Panc1 (cell line): ENCODE measurements at regions not wholly inside any gene's neighbourhood (a gene's known extent, or its start where the extent isn't known, plus 50 kb on each side); places are given as distances from the start of the nearest gene placed in this dataset.

Source experiments
- ATAC-seq: fragments of 200-7000 bp; cut with Tn5 transposase; 2 replicates; pipeline ENCODE4 v1.9.1; 2020; ENCODE audit warnings: mild to moderate bottlenecking, moderate library complexity
- BruUV-seq: library from RNA; stranded (reverse); fragments of 400-500 nt; replicated peaks from 2 replicates; lab custom pipeline; 2021; lab: Mats Ljungman, UMichigan
- CTCF ChIA-PET: fragments of 300-600 bp; sonication (Branson Sonifier 250); formaldehyde crosslinking; loops from one replicate; lab custom pipeline; 2022; ENCODE audit warnings: antibody characterized with exemption; lab: Charles Lee
- POLR2A ChIA-PET: fragments of 300-600 bp; sonication (Branson Sonifier 250); formaldehyde crosslinking; loops from one replicate; lab custom pipeline; 2022; ENCODE audit warnings: antibody characterized with exemption; lab: Charles Lee
- DNase-seq: peaks from one replicate; pipeline ENCODE4 v3.0.0-alpha.2; 2010; ENCODE audit warnings: low read depth, low spot score
- H3K27ac ChIP-seq: 2 replicates; pipeline ENCODE4 v1.5.1; 2011; ENCODE audit warnings: mild to moderate bottlenecking, low read length, inconsistent platforms
- H3K27me3 ChIP-seq: fragments of 200-500 bp; sonication (Bioruptor generic); 2 replicates; pipeline ENCODE4 v1.6.0; 2014; ENCODE audit warnings: low read length, inconsistent platforms; ENCODE audit not compliant: control insufficient read depth, insufficient read depth
- H3K36me3 ChIP-seq: fragments of 200-500 bp; sonication (Bioruptor generic); 2 replicates; pipeline ENCODE4 v1.5.1; 2014; ENCODE audit warnings: inconsistent platforms, mild to moderate bottlenecking, low read length, moderate library complexity; ENCODE audit not compliant: control insufficient read depth, insufficient read depth
- H3K4me1 ChIP-seq: 2 replicates; pipeline ENCODE4 v1.5.1; 2011; ENCODE audit warnings: inconsistent platforms, mild to moderate bottlenecking, low read length, moderate library complexity; ENCODE audit not compliant: control insufficient read depth, insufficient read depth
- H3K4me3 ChIP-seq, 2 experiments: 2 replicates each; pipeline ENCODE4 v1.5.1; 2011 to 2012; ENCODE audit warnings: low read depth in 2 of 2, low read length in 2 of 2, mild to moderate bottlenecking in 2 of 2, inconsistent platforms in 1 of 2, moderate library complexity in 1 of 2
- H3K9me3 ChIP-seq: fragments of 200-500 bp; sonication (Bioruptor generic); 2 replicates; pipeline ENCODE4 v1.5.1; 2014; ENCODE audit warnings: low read depth, mild to moderate bottlenecking, inconsistent platforms, low read length, moderate library complexity; ENCODE audit not compliant: control insufficient read depth, insufficient read depth
- CTCF ChIP-seq: fragments of 450-650 bp; IDR thresholded peaks from 2 replicates; pipeline ENCODE4 v1.5.1; 2017; ENCODE audit warnings: mild to moderate bottlenecking
- POLR2AphosphoS5 ChIP-seq: IDR thresholded peaks from 2 replicates; pipeline ENCODE4 v1.6.1; 2012; ENCODE audit warnings: mild to moderate bottlenecking, low read depth, low read length, moderate library complexity
- REST ChIP-seq, 2 experiments: IDR thresholded peaks; 2 replicates each; pipeline ENCODE4 v1.6.1; 2011 to 2012; ENCODE audit warnings: low read depth in 2 of 2, control low read depth in 1 of 2, low read length in 1 of 2, mild to moderate bottlenecking in 1 of 2, moderate library complexity in 1 of 2; ENCODE audit not compliant: insufficient read depth in 1 of 2
- SIN3A ChIP-seq: IDR thresholded peaks from 2 replicates; pipeline ENCODE4 v1.6.1; 2012; ENCODE audit warnings: low read depth, mild to moderate bottlenecking, low read length, moderate library complexity, borderline replicate concordance; ENCODE audit not compliant: insufficient read depth
- TCF7L2 ChIP-seq: IDR thresholded peaks from 2 replicates; pipeline ENCODE4 v1.6.1; 2011; ENCODE audit warnings: mild to moderate bottlenecking, low read depth, low read length, inconsistent platforms
- in situ Hi-C: cut with HindIII; loops from 2 replicates; pipeline ENCODE4 v1.10.0; 2016; ENCODE audit warnings: low sequenced_read_pairs, low pct_unique_long_range_greater_than_20kb
- intact Hi-C: fragments of 100-400 bp; cut with micrococcal nuclease; formaldehyde crosslinking; loops from one replicate; pipeline ENCODE4 v1.10.0; 2022; ENCODE audit not compliant: unreplicated experiment

DNA sequence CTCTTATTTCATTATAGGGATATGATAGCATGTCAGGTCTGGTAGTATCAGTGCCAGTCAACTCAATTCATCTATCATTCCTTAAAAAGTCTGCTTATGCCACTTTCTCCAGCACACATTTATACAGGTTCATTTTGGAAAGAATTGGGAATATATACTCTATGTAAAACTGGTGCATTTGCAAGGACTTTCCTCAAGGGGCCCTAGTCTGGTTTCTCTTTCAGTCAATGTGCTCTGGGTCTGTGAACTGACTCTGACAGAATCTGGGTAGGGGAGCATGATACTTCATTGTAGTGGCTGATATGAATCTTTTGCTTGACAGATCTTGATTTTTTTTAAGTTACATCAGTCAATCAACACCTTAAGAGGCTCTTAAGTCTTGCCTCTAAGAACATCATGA, 313.9 kb downstream of the HTR1A start:
- no peak overlapping the region for H3K27ac ChIP-seq
- ATAC-seq (no peak), DNase-seq (no peak)
- H3K4me3 ChIP-seq = no peak overlapping the region
- no peaks in the 10 kb centered on the region for H3K9me3 ChIP-seq
- no TSS peak for BruUV-seq
- H3K36me3 ChIP-seq = no peaks in the 10 kb centered on the region
- ChIA-PET CTCF (no interaction called here), POLR2A (no interaction called here)
- no peaks in the 10 kb centered on the region for H3K4me1 ChIP-seq
- H3K27me3 ChIP-seq = no peaks in the 10 kb centered on the region
- no peak for TF ChIP-seq CTCF
- no peak for TF ChIP-seq TCF7L2
- in situ Hi-C loops (no loop called here), intact Hi-C loops (no loop called here)

DNA sequence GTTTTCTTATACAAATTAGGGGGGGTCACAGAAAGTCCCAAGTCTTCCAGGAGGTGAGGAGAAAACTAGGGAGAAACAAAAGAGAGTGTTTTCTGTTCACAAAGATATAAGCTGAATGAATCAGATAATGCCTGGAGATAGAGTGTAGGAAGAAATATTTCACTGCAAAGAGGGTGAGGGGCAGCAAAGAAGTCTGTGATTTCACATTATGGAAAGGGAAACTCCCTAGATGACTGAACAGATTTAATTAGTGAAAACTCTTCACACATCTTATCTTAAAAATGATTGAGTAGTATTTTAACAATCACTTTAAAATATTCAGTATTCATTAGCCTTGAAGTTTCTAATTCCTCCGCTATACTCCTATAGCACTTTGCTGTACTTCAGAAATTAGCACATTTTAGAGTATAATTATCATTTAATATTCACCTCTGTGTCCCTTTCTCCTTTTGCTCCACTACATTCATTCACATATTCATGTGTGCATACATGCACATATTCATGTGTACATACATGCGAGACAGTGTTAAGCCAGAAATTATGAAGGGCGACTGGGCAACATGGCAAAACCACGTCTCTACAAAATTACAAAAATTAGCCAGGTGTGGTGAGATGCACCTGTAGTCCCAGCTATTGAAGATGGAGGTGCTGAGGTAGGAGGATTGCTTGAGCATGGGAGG, 332.2 kb downstream of the HTR1A start:
- ATAC-seq (no peak), DNase-seq (no peak)
- no TSS peak for BruUV-seq
- TF ChIP-seq CTCF (no peak), POLR2AphosphoS5 (no peak), REST (IDR thresholded peaks at IDR 0.05; ENCODE audit: insufficient read depth in 1 of 2, low read depth in 2 of 2, low read length in 1 of 2) (no peak), TCF7L2 (no peak), SIN3A (no peak)
- ChIA-PET POLR2A (no interaction called here), CTCF (no interaction called here)
- H3K9me3 ChIP-seq = no peaks in the 10 kb centered on the region
- H3K36me3 ChIP-seq = no peaks in the 10 kb centered on the region
- intact Hi-C loops (no loop called here), in situ Hi-C loops (no loop called here)
- H3K27me3 ChIP-seq = no peaks in the 10 kb centered on the region
- H3K4me3 ChIP-seq = no peak overlapping the region
- H3K27ac ChIP-seq = no peak overlapping the region
- H3K4me1 ChIP-seq = no peaks in the 10 kb centered on the region
